Gastroesophageal sphincter (tissue), 3 donors: ENCODE measurements at regions not wholly inside any gene's neighbourhood (a gene's known extent, or its start where the extent isn't known, plus 50 kb on each side); places are given as distances from the start of the nearest gene placed in this dataset.

Experiments used
- CTCF ChIP-seq, 4 experiments: fragments of 200-600 bp in 2 of 4; fragments of 450-650 bp in 2 of 4; sonication (generic) in 1 of 4; IDR thresholded peaks; one replicate each; pipeline ENCODE4 v1.5.1; 2017 to 2019; ENCODE audit warnings: antibody characterized with exemption in 4 of 4, mild to moderate bottlenecking in 2 of 4, moderate library complexity in 2 of 4
- POLR2A ChIP-seq, 2 donors: fragments of 450-650 bp; IDR thresholded peaks; one replicate each; pipeline ENCODE4 v1.6.1; 2017; ENCODE audit warnings: antibody characterized with exemption in 2 of 2, mild to moderate bottlenecking in 2 of 2, moderate library complexity in 1 of 2
- POLR2AphosphoS5 ChIP-seq: sonication (generic); formaldehyde crosslinking; IDR thresholded peaks from one replicate; pipeline ENCODE4 v1.6.1; 2017; ENCODE audit warnings: antibody characterized with exemption

GRCh38 chr5:74173665-74174064, 466.9 kb downstream of the ENC1 start:
- TF ChIP-seq POLR2A (IDR thresholded peaks at IDR 0.05), result no peak
- TF ChIP-seq CTCF (IDR thresholded peaks at IDR 0.05), result no peak
- no peak for TF ChIP-seq POLR2AphosphoS5
